ENCODE measurements at regions not wholly inside any gene's neighbourhood (a gene's known extent, or its start where the extent isn't known, plus 50 kb on each side); places are given as distances from the start of the nearest gene placed in this dataset.

- H3K27ac ChIP-seq (ENCODE audit: insufficient read length, low read depth, low read length) = no peak overlapping the region
- no peak overlapping the region for H2BK120ac ChIP-seq (ENCODE audit: low read depth, low read length, poor library complexity, severe bottlenecking)
- H4K8ac ChIP-seq (replicated peaks; ENCODE audit: insufficient read length, low read depth, low read length) = no peak overlapping the region
- no peaks in the 10 kb centered on the region for H3K79me1 ChIP-seq (ENCODE audit: insufficient read depth, low read depth, low read length, poor library complexity, severe bottlenecking)
- H4K20me1 ChIP-seq (ENCODE audit: control insufficient read depth, insufficient read depth, insufficient read length) = peaks cover 2% of the 10 kb centered on the region
- H3T11ph ChIP-seq (ENCODE audit: low read length) = no peak overlapping the region
- no peak overlapping the region for H2AK5ac ChIP-seq (ENCODE audit: insufficient read length, low read length)
- peaks cover 0 to 5% of the 10 kb centered on the region in 2 experiments; a peak in 1 of 5 replicates for H3K9me3 Mint-ChIP-seq
- no peaks in the 10 kb centered on the region; a peak in 1 of 7 replicates for H3K36me3 Mint-ChIP-seq (ENCODE audit: insufficient read depth in 1 of 3, low read depth in 3 of 3)
- no peak overlapping the region for H2AFZ ChIP-seq (ENCODE audit: low read length)
- no peaks in the 10 kb centered on the region for H3K27me3 ChIP-seq (ENCODE audit: insufficient read depth, low read length)
- H3K27me3 Mint-ChIP-seq (ENCODE audit: low read depth) = peaks cover 13% of the 10 kb centered on the region
- H3K56ac ChIP-seq (ENCODE audit: insufficient read length, low read depth, low read length) = no peak overlapping the region
- H3K4me1 Mint-ChIP-seq = peaks cover 7 to 13% of the 10 kb centered on the region in 2 experiments
- H3K4me1 ChIP-seq (ENCODE audit: insufficient read depth, low read length) = no peaks in the 10 kb centered on the region
- no peak overlapping the region for H3K23ac ChIP-seq (ENCODE audit: insufficient read length, low read depth, low read length)
- no peak overlapping the region for H3K14ac ChIP-seq (ENCODE audit: insufficient read depth, low read length)
- no peak overlapping the region for H4K5ac ChIP-seq (ENCODE audit: insufficient read length, low read depth, low read length)
- H3K9ac ChIP-seq (ENCODE audit: extremely low read depth, insufficient read length, low read length) = no peak overlapping the region
- no peaks in the 10 kb centered on the region for H3K9me3 ChIP-seq (ENCODE audit: control insufficient read depth, low read depth, low read length)
- no peak overlapping the region for H2BK12ac ChIP-seq (ENCODE audit: insufficient read length, low read depth, low read length)
- H3K23me2 ChIP-seq (ENCODE audit: insufficient read length, low read depth, low read length, poor library complexity, severe bottlenecking) = no peaks in the 10 kb centered on the region
- no peaks in the 10 kb centered on the region for H3K79me2 ChIP-seq (ENCODE audit: insufficient read depth, low read length)
- no peak overlapping the region for H3K18ac ChIP-seq (ENCODE audit: insufficient read length, low read depth, low read length)
- DNase-seq = no peak
- H3K4ac ChIP-seq (ENCODE audit: low read depth, low read length) = no peak overlapping the region
- H3K4me2 ChIP-seq (ENCODE audit: insufficient read depth, insufficient read length, low read length) = peak overlapping the region; percentile 1
- TF ChIP-seq CTCF (conservative IDR thresholded peaks at IDR 0.05) = no peak
- H2BK5ac ChIP-seq (ENCODE audit: insufficient read length, low read length) = no peak overlapping the region
- H4K91ac ChIP-seq (ENCODE audit: insufficient read length, low read depth, low read length) = no peak overlapping the region
- H2BK20ac ChIP-seq (ENCODE audit: low read depth, low read length, poor library complexity, severe bottlenecking) = no peak overlapping the region
- H3K4me3 Mint-ChIP-seq = no peak overlapping the region
- peak overlapping the region in 1 of 3 experiments; percentile 89; a peak in 3 of 7 replicates for H3K27ac Mint-ChIP-seq
- no peak overlapping the region for H2BK15ac ChIP-seq (ENCODE audit: low read depth, low read length)
- no CpG with 5 or more reads among the region's 4 CpGs for WGBS (ENCODE audit: extremely low coverage, insufficient read length, low lambda C conversion rate)
Measured at GRCh38 chr13:29703421-29703820, 107.9 kb upstream of the SLC7A1 start.

All from H9 (cell line).